ENCODE measurements at regions not wholly inside any gene's neighbourhood (a gene's known extent, or its start where the extent isn't known, plus 50 kb on each side); places are given as distances from the start of the nearest gene placed in this dataset.

DNA sequence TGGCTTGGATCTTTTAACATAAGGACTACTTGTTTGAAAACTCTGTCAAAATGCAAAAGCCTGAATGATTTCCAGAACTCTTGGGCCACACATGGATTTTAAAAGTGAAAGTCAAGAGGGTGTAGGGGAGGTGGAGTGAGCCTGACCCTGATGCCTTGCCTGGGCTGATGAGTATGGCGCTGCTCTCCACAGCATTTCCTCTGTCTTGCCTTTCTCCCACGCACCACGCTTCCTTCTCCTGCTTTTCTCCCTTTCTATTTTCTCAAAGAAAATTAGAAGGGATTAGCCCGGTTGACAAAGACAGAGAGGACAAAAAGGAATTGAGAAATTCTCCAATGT, 207.0 kb upstream of the CCDC68 start:
- DNase-seq (ENCODE audit: low spot score): no peak

- DNase-seq (ENCODE audit: low spot score): no peak
Measured at GRCh38 chr18:55163550-55163949, 204.3 kb upstream of the CCDC68 start.

- no peak for DNase-seq (ENCODE audit: low spot score)
Measured at GRCh38 chr18:55161916-55162315, 202.7 kb upstream of the CCDC68 start.

- no peak for DNase-seq (ENCODE audit: low spot score)
Measured at GRCh38 chr18:55159027-55159426, 199.8 kb upstream of the CCDC68 start.

- DNase-seq (ENCODE audit: low spot score): no peak
Measured at GRCh38 chr18:55158570-55158969, 199.3 kb upstream of the CCDC68 start.

- no peak for DNase-seq (ENCODE audit: low spot score)
Measured at GRCh38 chr18:55153346-55153745, 194.1 kb upstream of the CCDC68 start.

DNA sequence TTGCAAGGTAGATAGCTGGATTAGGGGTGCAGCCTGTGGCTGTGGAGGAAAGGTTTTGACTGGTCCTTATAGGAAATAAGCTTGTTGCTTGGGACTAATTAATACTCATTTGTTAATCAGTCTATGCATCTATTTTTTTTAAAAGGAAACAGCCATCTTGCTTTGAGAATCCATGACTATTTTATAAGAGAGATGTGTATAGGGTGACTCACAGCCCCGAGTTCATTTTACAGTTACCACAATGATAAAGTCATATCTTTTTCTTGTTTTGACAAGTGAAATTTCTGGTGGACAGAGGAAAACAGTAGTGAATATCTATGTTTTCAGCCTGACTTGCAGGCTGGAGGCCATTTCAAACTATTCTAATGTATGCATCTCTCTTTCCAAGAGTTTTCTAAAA, 193.5 kb upstream of the CCDC68 start:
- peak; percentile 53 for DNase-seq (ENCODE audit: low spot score)

DNA sequence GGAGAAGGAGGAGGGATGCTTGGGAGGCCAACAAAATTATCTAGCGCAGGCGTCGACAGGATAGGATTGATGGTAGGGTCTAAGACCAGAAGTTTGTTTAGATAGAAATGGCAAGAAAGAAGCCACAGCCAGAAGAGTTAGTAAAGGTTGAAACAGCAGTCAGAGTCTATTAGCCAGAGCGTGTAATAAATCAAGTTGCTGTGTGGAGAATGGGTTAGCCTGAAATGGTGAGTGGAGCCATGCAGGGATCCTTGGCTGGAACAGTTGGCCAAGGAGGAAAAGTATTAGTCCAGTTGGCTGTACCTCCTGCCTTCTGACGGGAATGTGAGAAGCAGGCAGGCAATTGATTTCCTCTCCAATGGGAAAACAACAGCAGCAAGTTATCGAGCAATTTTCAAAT, 190.7 kb upstream of the CCDC68 start:
- DNase-seq (ENCODE audit: low spot score): no peak

DNA sequence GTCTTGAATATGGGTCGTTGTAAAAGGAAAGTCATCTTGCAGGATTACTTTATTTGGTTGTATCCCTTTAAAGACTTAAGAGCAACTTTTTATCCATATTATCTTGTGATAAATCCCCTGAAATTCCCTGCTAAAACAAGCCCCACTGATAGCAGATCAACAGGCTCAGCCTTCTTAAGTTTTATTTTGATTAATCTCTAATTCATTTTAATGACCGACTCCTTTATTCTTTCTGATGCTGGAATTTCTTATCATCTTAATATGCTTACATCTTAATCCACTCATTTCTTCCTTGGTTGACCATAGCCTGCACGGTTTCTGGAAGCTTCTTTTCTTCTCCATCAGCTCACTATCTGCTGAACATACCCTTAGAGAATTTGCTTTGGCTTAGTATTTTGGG, 188.5 kb upstream of the CCDC68 start:
- no peak for DNase-seq (ENCODE audit: low spot score)

- DNase-seq (ENCODE audit: low spot score): no peak
Measured at GRCh38 chr18:55144193-55144930, 185.1 kb upstream of the CCDC68 start.

DNA sequence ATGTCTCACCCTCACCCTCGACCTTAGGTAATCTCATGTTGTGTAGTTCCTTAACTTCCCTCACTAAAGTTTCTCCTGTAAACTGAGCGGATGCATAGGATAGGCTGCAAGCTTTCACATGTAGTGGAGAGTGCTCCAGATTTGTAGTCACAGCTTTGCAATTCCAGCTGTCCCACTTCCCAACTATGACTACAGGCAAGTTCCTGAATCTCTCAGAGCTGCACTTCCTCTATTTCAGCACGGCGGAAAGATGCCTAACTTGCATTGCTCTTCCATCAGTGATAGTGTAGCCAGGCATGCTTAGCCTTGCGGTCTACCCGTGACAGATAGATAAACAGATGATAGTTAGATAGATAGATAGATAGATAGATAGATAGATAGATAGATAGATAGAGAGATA, 183.1 kb upstream of the CCDC68 start:
- no peak for DNase-seq (ENCODE audit: low spot score)

GRCh38 chr18:55141318-55141717, 182.1 kb upstream of the CCDC68 start:
- no peak for DNase-seq (ENCODE audit: low spot score)

DNA sequence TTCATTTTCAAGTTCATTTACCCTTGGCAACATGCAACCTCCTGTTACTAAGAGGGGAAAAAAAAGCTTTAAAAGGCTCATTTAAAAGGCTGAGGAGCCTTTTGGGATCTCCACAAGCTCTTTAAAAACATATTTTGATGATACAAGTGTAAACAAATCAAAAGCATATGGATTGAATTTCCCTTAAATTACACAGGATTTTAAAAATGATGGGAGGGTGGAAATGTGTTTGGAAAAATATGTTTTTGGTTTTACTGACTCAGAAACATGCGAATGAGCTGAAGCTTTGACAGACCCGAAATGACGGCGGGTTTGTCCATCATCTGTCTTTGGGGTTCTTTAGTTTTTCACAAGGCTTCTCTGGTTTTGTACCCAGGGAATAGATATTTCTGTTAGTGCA, 180.6 kb upstream of the CCDC68 start:
- DNase-seq (ENCODE audit: low spot score): no peak

- DNase-seq (ENCODE audit: low spot score): no peak
Measured at GRCh38 chr18:55139307-55139706, 180.0 kb upstream of the CCDC68 start.

GRCh38 chr18:55138401-55138800, 179.1 kb upstream of the CCDC68 start:
- no peak for DNase-seq (ENCODE audit: low spot score)

GRCh38 chr18:55137602-55138001, 178.3 kb upstream of the CCDC68 start:
- no peak for DNase-seq (ENCODE audit: low spot score)

GRCh38 chr18:55136864-55137263, 177.6 kb upstream of the CCDC68 start:
- peak; percentile 12 for DNase-seq (ENCODE audit: low spot score)

GRCh38 chr18:55136258-55136657, 177.0 kb upstream of the CCDC68 start:
- no peak for DNase-seq (ENCODE audit: low spot score)

GRCh38 chr18:55133378-55133777, 174.1 kb upstream of the CCDC68 start:
- no peak for DNase-seq (ENCODE audit: low spot score)

GRCh38 chr18:55128437-55128836, 169.2 kb upstream of the CCDC68 start:
- DNase-seq (ENCODE audit: low spot score): no peak

GRCh38 chr18:55124078-55124763, 165.0 kb upstream of the CCDC68 start:
- DNase-seq (ENCODE audit: low spot score): peak; percentile 41

DNA sequence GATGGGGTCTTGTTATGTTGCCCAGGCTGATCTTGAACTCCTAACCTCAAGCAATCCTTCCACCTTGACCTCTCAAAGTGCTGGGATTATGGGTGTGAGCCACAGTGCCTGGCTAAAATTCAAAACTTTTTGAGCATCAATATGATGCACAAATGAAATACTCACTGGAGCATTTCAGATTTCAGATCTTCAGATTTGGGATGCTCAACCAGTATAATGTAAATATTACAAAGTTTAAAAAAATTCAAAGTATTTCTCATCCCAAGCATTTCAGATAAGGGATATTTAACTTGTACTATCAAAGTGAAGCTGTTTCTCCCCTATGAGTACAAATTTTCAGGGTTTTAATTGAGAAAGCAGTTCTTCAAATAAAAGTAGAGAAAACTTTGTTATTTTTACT, 164.1 kb upstream of the CCDC68 start:
- DNase-seq (ENCODE audit: low spot score): no peak

DNA sequence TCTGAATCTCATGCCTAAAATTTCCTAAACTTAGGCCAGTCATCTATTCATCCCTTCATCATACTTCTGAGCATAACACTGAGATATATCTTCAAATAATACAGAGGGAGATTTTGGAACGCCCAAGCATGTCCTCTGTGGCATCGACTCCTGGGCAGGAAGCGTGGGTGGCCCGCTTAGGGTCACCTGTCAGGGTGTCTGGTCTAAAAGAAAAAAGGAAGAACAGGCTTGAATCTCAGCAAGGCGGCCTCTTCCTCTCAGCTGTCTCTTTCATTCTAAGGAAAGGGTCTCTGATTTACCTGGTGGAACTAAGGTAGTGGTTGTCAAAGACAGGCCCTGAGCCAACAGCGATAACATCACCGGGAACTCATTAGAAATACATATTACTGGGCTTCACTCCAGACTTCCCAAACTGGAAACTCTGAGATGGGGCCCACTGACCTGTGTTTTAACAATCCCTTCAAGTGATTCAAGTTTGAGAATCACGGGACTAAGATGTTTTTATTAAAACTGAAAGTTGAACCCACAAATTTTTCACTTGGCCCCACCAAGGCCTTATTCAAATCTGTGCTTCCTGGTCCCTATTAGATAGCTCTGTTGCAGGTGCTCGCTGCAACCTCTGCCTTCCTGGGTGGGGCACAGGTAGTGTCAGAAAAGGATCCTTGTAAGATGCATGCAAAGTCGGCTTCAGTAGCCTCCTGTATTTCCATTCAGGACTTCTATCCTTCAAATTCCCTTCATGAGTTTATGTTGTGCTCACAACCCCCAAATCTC, 162.3 kb upstream of the CCDC68 start:
- no peak for DNase-seq (ENCODE audit: low spot score)
